CD14-positive monocyte (primary cell): ENCODE measurements at regions not wholly inside any gene's neighbourhood (a gene's known extent, or its start where the extent isn't known, plus 50 kb on each side); places are given as distances from the start of the nearest gene placed in this dataset.

Source experiments
- DNase-seq, 3 donors: peaks; one replicate each; pipeline ENCODE4 v3.0.0-alpha.2; 2011 to 2022
- H2AFZ ChIP-seq: 2 replicates; pipeline ENCODE4 v1.6.0; 2012; ENCODE audit warnings: mild to moderate bottlenecking, low read depth, low read length, inconsistent platforms; ENCODE audit not compliant: insufficient read depth, poor library complexity, severe bottlenecking
- H3K27ac ChIP-seq, 2 donors: 1 replicate in 1 of 2; 2 replicates in 1 of 2; pipeline ENCODE4 v1.5.1; 2012 to 2013; ENCODE audit warnings: low read length in 2 of 2, control low read depth in 1 of 2, inconsistent platforms in 1 of 2, low read depth in 1 of 2, mild to moderate bottlenecking in 1 of 2
- H3K27me3 ChIP-seq, 2 donors: one replicate each; pipeline versions ENCODE4 v1.6.0 to v1.6.1; 2011 to 2013; ENCODE audit warnings: low read length in 2 of 2; ENCODE audit not compliant: control insufficient read depth in 2 of 2, insufficient read depth in 2 of 2
- H3K36me3 ChIP-seq, 2 donors: replicated peaks in 1 of 2; 1 replicate in 1 of 2; 2 replicates in 1 of 2; pipeline versions ENCODE4 v1.5.1 to v1.6.1; 2012 to 2013; ENCODE audit warnings: low read length in 2 of 2, control low read depth in 1 of 2, inconsistent platforms in 1 of 2, mild to moderate bottlenecking in 1 of 2; ENCODE audit not compliant: insufficient read depth in 2 of 2, control insufficient read depth in 1 of 2
- H3K4me1 ChIP-seq, 2 donors: 1 replicate in 1 of 2; 2 replicates in 1 of 2; pipeline versions ENCODE4 v1.5.1 to v1.6.1; 2012 to 2013; ENCODE audit warnings: low read length in 2 of 2, control low read depth in 1 of 2, inconsistent platforms in 1 of 2, mild to moderate bottlenecking in 1 of 2, moderate library complexity in 1 of 2; ENCODE audit not compliant: insufficient read depth in 2 of 2, control insufficient read depth in 1 of 2
- H3K4me2 ChIP-seq: replicated peaks from 2 replicates; pipeline ENCODE3; 2012; ENCODE audit warnings: low read length, moderate library complexity, mild to moderate bottlenecking; ENCODE audit not compliant: poor library complexity, severe bottlenecking; ENCODE audit errors: extremely low read depth
- H3K4me3 ChIP-seq, 3 experiments: fragments of 200-600 bp in 1 of 3; sonication (generic) in 1 of 3; replicated peaks in 1 of 3; 1 replicate in 2 of 3; 2 replicates in 1 of 3; pipeline ENCODE4 v1.5.1; 2011 to 2013; ENCODE audit warnings: low read length in 3 of 3, mild to moderate bottlenecking in 3 of 3, control low read depth in 2 of 3, low read depth in 2 of 3, inconsistent platforms in 1 of 3, moderate library complexity in 1 of 3
- H3K79me2 ChIP-seq: 2 replicates; pipeline ENCODE4 v1.6.0; 2012; ENCODE audit warnings: mild to moderate bottlenecking, control low read depth, inconsistent platforms, low read length, moderate library complexity; ENCODE audit not compliant: insufficient read depth
- H3K9ac ChIP-seq: 2 replicates; pipeline ENCODE4 v1.6.0; 2017; ENCODE audit warnings: low read length, mild to moderate bottlenecking; ENCODE audit not compliant: insufficient read depth, poor library complexity, severe bottlenecking
- H3K9me3 ChIP-seq, 2 donors: replicated peaks in 1 of 2; 1 replicate in 1 of 2; 2 replicates in 1 of 2; pipeline versions ENCODE4 v1.5.1 to v1.6.1; 2012 to 2013; ENCODE audit warnings: low read length in 2 of 2, control low read depth in 1 of 2; ENCODE audit not compliant: control insufficient read depth in 1 of 2, insufficient read depth in 1 of 2
- H4K20me1 ChIP-seq: 2 replicates; pipeline ENCODE4 v1.6.0; 2012; ENCODE audit warnings: mild to moderate bottlenecking, low read length, control low read depth, moderate library complexity; ENCODE audit not compliant: insufficient read depth
- H3K27ac Mint-ChIP-seq, 7 donors: one replicate each; pipeline ENCODE4 v1.8.0; 2020; ENCODE audit warnings: mild to moderate bottlenecking in 7 of 7, mixed read lengths in 7 of 7, moderate library complexity in 6 of 7, inconsistent platforms in 2 of 7
- H3K27me3 Mint-ChIP-seq, 3 donors: one replicate each; pipeline ENCODE4 v1.8.0; 2021 to 2022; ENCODE audit warnings: low read depth in 3 of 3, mild to moderate bottlenecking in 3 of 3, mixed read lengths in 3 of 3, moderate library complexity in 3 of 3, inconsistent platforms in 1 of 3
- H3K36me3 Mint-ChIP-seq, 2 donors: one replicate each; pipeline ENCODE4 v1.8.0; 2020; ENCODE audit warnings: mixed read lengths in 2 of 2, inconsistent platforms in 1 of 2, mild to moderate bottlenecking in 1 of 2
- H3K4me1 Mint-ChIP-seq: one replicate; pipeline ENCODE4 v1.8.0; 2020; ENCODE audit warnings: mild to moderate bottlenecking, mixed read lengths
- H3K4me3 Mint-ChIP-seq, 2 donors: one replicate each; pipeline ENCODE4 v1.8.0; 2020; ENCODE audit warnings: mild to moderate bottlenecking in 2 of 2, mixed read lengths in 2 of 2, moderate library complexity in 1 of 2
- H3K9me3 Mint-ChIP-seq, 7 donors: one replicate each; pipeline ENCODE4 v1.8.0; 2020 to 2022; ENCODE audit warnings: mixed read lengths in 7 of 7, mild to moderate bottlenecking in 6 of 7, moderate library complexity in 6 of 7, inconsistent platforms in 2 of 7
- CTCF ChIP-seq: fragments of 200-600 bp; IDR thresholded peaks from one replicate; pipeline ENCODE4 v1.8.0; 2022; ENCODE audit warnings: antibody characterized with exemption, mild to moderate bottlenecking
- WGBS: methylation state at CpG from one replicate; pipeline ENCODE4 v1.1.5; 2013; ENCODE audit warnings: missing lambda C conversion rate; ENCODE audit not compliant: insufficient coverage; 5-methylcytosine and 5-hydroxymethylcytosine counted together
- intact Hi-C, 2 donors: fragments of 100-400 bp; cut with micrococcal nuclease; formaldehyde crosslinking; loops; one replicate each; pipeline versions ENCODE4 v1.15.0 to v1.15.1; 2023

DNA sequence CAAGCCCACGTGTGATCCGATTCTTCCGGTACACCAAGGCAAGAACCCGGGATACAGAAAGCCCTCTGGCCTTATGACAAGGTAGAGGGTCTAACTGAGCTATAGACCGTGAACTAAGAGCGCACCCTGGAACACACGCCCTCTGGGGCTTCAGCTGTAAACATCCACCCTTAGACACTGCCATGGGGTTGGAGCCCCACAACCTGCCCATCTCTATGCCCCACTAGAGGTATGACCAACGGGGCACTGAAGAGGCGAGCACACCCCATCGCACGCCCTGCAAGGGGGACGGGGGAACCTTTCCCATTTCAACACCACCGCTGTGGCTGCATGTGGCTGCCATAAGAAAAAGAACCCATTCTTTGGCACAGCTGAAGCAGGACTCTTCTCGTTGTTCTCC lies 1206.0 kb upstream of the TMEM132C start:
- Histone ChIP-seq H3K36me3 (no peaks in the 10 kb centered on the region), H3K27ac (no peak overlapping the region), H3K4me1 (no peaks in the 10 kb centered on the region), H3K4me2 (no peak overlapping the region), H3K27me3 (no peaks in the 10 kb centered on the region), H3K9ac (no peak overlapping the region), H4K20me1 (no peaks in the 10 kb centered on the region), H3K9me3 (peaks cover 0 to 7% of the 10 kb centered on the region in 2 donors), H3K79me2 (no peaks in the 10 kb centered on the region), H3K4me3 (no peak overlapping the region), H2AFZ (no peak overlapping the region)
- Mint-ChIP-seq H3K27ac (peak overlapping the region in 1 of 7 donors; percentile 71), H3K4me3 (no peak overlapping the region), H3K4me1 (no peaks in the 10 kb centered on the region), H3K9me3 (peaks cover 0 to 10% (median 0%) of the 10 kb centered on the region in 7 donors), H3K27me3 (peaks cover 0 to 1% (median 0%) of the 10 kb centered on the region in 3 donors), H3K36me3 (no peaks in the 10 kb centered on the region)
- 91% methylated on average over 13 of the region's 14 CpGs for WGBS
- intact Hi-C loops, result no loop called here
- no peak for DNase-seq
- TF ChIP-seq CTCF, result no peak

GRCh38 chr12:127063339-127064072 lies 1203.5 kb upstream of the TMEM132C start:
- H3K4me2 ChIP-seq, result no peak overlapping the region
- Mint-ChIP-seq H3K36me3 (no peaks in the 10 kb centered on the region), H3K27ac (no peak overlapping the region), H3K4me3 (no peak overlapping the region), H3K9me3 (peaks cover 0 to 14% (median 0%) of the 10 kb centered on the region in 7 donors), H3K4me1 (no peaks in the 10 kb centered on the region), H3K27me3 (peaks cover 0 to 1% (median 0%) of the 10 kb centered on the region in 3 donors)
- H3K4me3 ChIP-seq, result no peak overlapping the region
- H3K27ac ChIP-seq, result no peak overlapping the region
- 92% methylated on average over 12 of the region's 18 CpGs for WGBS
- no peak for TF ChIP-seq CTCF
- H3K79me2 ChIP-seq, result no peaks in the 10 kb centered on the region
- no peak overlapping the region for H2AFZ ChIP-seq
- no peaks in the 10 kb centered on the region for H3K36me3 ChIP-seq
- peaks cover 0 to 7% of the 10 kb centered on the region in 2 donors for H3K9me3 ChIP-seq
- DNase-seq, result no peak
- no peak overlapping the region for H3K9ac ChIP-seq
- no peaks in the 10 kb centered on the region for H3K4me1 ChIP-seq
- H3K27me3 ChIP-seq, result no peaks in the 10 kb centered on the region
- intact Hi-C loops, result no loop called here
- H4K20me1 ChIP-seq, result no peaks in the 10 kb centered on the region
